Astrocyte (in vitro differentiated cells and primary cell): ENCODE measurements at regions not wholly inside any gene's neighbourhood (a gene's known extent, or its start where the extent isn't known, plus 50 kb on each side); places are given as distances from the start of the nearest gene placed in this dataset.

Experiments used
- DNase-seq: peaks from one replicate; pipeline ENCODE4 v3.0.0-alpha.2; 2010; ENCODE audit warnings: low read depth
- FAIRE-seq: peaks from 2 replicates; lab custom pipeline; 2011; peaks lifted over from hg19 to GRCh38; lab: Jason Lieb, UNC
- H2AFZ ChIP-seq: 2 replicates; pipeline ENCODE4 v1.6.0; 2012; ENCODE audit warnings: low read depth, low read length, inconsistent platforms
- H3K27ac ChIP-seq: 2 replicates; pipeline ENCODE4 v1.5.1; 2011; ENCODE audit warnings: low read depth, low read length, inconsistent platforms
- H3K27me3 ChIP-seq: 2 replicates; pipeline ENCODE4 v1.6.0; 2011; ENCODE audit warnings: low read length, inconsistent platforms; ENCODE audit not compliant: insufficient read depth
- H3K36me3 ChIP-seq: 2 replicates; pipeline ENCODE4 v1.5.1; 2011; ENCODE audit warnings: low read length, inconsistent platforms; ENCODE audit not compliant: insufficient read depth
- H3K4me1 ChIP-seq: 2 replicates; pipeline ENCODE4 v1.5.1; 2011; ENCODE audit warnings: low read length, inconsistent platforms; ENCODE audit not compliant: insufficient read depth
- H3K4me2 ChIP-seq: 2 replicates; pipeline ENCODE4 v1.6.0; 2012; ENCODE audit warnings: low read length, inconsistent platforms
- H3K4me3 ChIP-seq: 2 replicates; pipeline ENCODE4 v1.5.1; 2011; ENCODE audit warnings: low read depth, mild to moderate bottlenecking, low read length, inconsistent platforms; ENCODE audit not compliant: insufficient read depth
- H3K79me2 ChIP-seq: 2 replicates; pipeline ENCODE4 v1.6.0; 2012; ENCODE audit warnings: mild to moderate bottlenecking, low read length, inconsistent platforms; ENCODE audit not compliant: insufficient read depth
- H3K9ac ChIP-seq: 2 replicates; pipeline ENCODE4 v1.6.0; 2012; ENCODE audit warnings: mild to moderate bottlenecking, low read length, inconsistent platforms
- H3K9me3 ChIP-seq: 2 replicates; pipeline ENCODE4 v1.5.1; 2012; ENCODE audit warnings: low read depth, mild to moderate bottlenecking, low read length, inconsistent platforms; ENCODE audit not compliant: insufficient read depth
- H4K20me1 ChIP-seq: 2 replicates; pipeline ENCODE4 v1.6.0; 2012; ENCODE audit warnings: low read length, inconsistent platforms; ENCODE audit not compliant: insufficient read depth
- H3K27ac Mint-ChIP-seq: one replicate; pipeline ENCODE4 v1.8.0; 2021; ENCODE audit warnings: mild to moderate bottlenecking, mixed read lengths; ENCODE audit not compliant: unreplicated experiment
- H3K27me3 Mint-ChIP-seq: one replicate; pipeline ENCODE4 v1.8.0; 2021; ENCODE audit warnings: low read depth, mixed read lengths; ENCODE audit not compliant: unreplicated experiment
- H3K36me3 Mint-ChIP-seq: one replicate; pipeline ENCODE4 v1.8.0; 2021; ENCODE audit warnings: low read depth, mixed read lengths; ENCODE audit not compliant: unreplicated experiment
- H3K4me1 Mint-ChIP-seq: one replicate; pipeline ENCODE4 v1.8.0; 2021; ENCODE audit warnings: low read depth, mixed read lengths; ENCODE audit not compliant: unreplicated experiment
- H3K4me3 Mint-ChIP-seq: one replicate; pipeline ENCODE4 v1.8.0; 2021; ENCODE audit warnings: mild to moderate bottlenecking, moderate library complexity, mixed read lengths; ENCODE audit not compliant: unreplicated experiment
- H3K9me3 Mint-ChIP-seq: one replicate; pipeline ENCODE4 v1.8.0; 2021; ENCODE audit warnings: mild to moderate bottlenecking, mixed read lengths; ENCODE audit not compliant: unreplicated experiment
- EZH2 ChIP-seq: IDR thresholded peaks from 2 replicates; pipeline ENCODE4 v1.6.1; 2012; ENCODE audit warnings: mild to moderate bottlenecking, low read length, inconsistent platforms; ENCODE audit not compliant: insufficient read depth
- TF ChIP-seq, protein P1 (sequence below): IDR thresholded peaks from 2 replicates; pipeline ENCODE4 v1.5.1; 2011; ENCODE audit warnings: low read depth, mild to moderate bottlenecking, inconsistent platforms, low read length, moderate library complexity; ENCODE audit not compliant: insufficient read depth

DNA sequence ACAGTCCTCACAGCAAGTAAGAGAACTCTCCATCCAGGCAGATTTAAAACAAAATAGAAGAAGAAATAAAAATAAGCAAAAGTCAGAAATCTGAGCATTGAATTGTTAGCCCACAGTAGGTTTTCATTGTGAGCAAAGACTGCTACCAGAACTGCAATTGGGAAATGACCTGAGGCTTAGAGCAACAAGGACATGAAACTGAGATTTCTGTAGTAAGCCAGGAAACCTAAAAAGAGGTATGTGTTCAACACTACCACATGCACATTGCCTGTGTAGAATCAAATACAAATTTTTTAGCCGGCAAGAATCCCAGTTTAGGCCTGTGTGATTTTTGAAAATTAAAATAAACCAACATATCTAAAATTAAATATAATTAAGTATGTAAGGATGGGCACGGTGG is 928.4 kb upstream of the WWC1 start:
- Histone ChIP-seq H3K36me3 (no peaks in the 10 kb centered on the region), H3K4me3 (no peak overlapping the region), H2AFZ (no peak overlapping the region), H3K4me2 (no peak overlapping the region), H3K9ac (no peak overlapping the region), H3K9me3 (no peaks in the 10 kb centered on the region), H3K4me1 (no peaks in the 10 kb centered on the region), H3K27me3 (no peaks in the 10 kb centered on the region), H3K27ac (no peak overlapping the region), H3K79me2 (no peaks in the 10 kb centered on the region), H4K20me1 (no peaks in the 10 kb centered on the region)
- DNase-seq: no peak
- no peak overlapping the region for H3K4me3 Mint-ChIP-seq
- H3K36me3 Mint-ChIP-seq: no peaks in the 10 kb centered on the region
- TF ChIP-seq EZH2: no peak
- TF ChIP-seq, protein P1, sequence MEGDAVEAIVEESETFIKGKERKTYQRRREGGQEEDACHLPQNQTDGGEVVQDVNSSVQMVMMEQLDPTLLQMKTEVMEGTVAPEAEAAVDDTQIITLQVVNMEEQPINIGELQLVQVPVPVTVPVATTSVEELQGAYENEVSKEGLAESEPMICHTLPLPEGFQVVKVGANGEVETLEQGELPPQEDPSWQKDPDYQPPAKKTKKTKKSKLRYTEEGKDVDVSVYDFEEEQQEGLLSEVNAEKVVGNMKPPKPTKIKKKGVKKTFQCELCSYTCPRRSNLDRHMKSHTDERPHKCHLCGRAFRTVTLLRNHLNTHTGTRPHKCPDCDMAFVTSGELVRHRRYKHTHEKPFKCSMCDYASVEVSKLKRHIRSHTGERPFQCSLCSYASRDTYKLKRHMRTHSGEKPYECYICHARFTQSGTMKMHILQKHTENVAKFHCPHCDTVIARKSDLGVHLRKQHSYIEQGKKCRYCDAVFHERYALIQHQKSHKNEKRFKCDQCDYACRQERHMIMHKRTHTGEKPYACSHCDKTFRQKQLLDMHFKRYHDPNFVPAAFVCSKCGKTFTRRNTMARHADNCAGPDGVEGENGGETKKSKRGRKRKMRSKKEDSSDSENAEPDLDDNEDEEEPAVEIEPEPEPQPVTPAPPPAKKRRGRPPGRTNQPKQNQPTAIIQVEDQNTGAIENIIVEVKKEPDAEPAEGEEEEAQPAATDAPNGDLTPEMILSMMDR: no peak
- no peak for FAIRE-seq
- H3K27me3 Mint-ChIP-seq: no peaks in the 10 kb centered on the region
- H3K4me1 Mint-ChIP-seq: peaks cover 3% of the 10 kb centered on the region
- H3K27ac Mint-ChIP-seq: no peak overlapping the region
- H3K9me3 Mint-ChIP-seq: no peaks in the 10 kb centered on the region

GRCh38 chr5:167375125-167375524 is 916.3 kb upstream of the WWC1 start:
- Histone ChIP-seq H3K9ac (no peak overlapping the region), H3K79me2 (no peaks in the 10 kb centered on the region), H3K27me3 (no peaks in the 10 kb centered on the region), H2AFZ (no peak overlapping the region), H3K9me3 (no peaks in the 10 kb centered on the region), H3K27ac (no peak overlapping the region), H3K4me2 (no peak overlapping the region), H3K4me1 (no peaks in the 10 kb centered on the region), H4K20me1 (no peaks in the 10 kb centered on the region), H3K4me3 (no peak overlapping the region), H3K36me3 (no peaks in the 10 kb centered on the region)
- no peaks in the 10 kb centered on the region for H3K9me3 Mint-ChIP-seq
- FAIRE-seq (no peak), DNase-seq (no peak)
- TF ChIP-seq EZH2: no peak
- TF ChIP-seq, protein P1: no peak
- H3K27ac Mint-ChIP-seq: no peak overlapping the region
- H3K4me1 Mint-ChIP-seq: no peaks in the 10 kb centered on the region
- H3K4me3 Mint-ChIP-seq: no peak overlapping the region
- no peaks in the 10 kb centered on the region for H3K36me3 Mint-ChIP-seq
- H3K27me3 Mint-ChIP-seq: no peaks in the 10 kb centered on the region

- Histone ChIP-seq H3K4me1 (no peaks in the 10 kb centered on the region), H2AFZ (no peak overlapping the region), H3K9ac (no peak overlapping the region), H3K27ac (no peak overlapping the region), H3K4me3 (no peak overlapping the region), H3K79me2 (no peaks in the 10 kb centered on the region), H4K20me1 (no peaks in the 10 kb centered on the region), H3K27me3 (no peaks in the 10 kb centered on the region), H3K36me3 (no peaks in the 10 kb centered on the region), H3K4me2 (no peak overlapping the region), H3K9me3 (no peaks in the 10 kb centered on the region)
- Mint-ChIP-seq H3K27ac (no peak overlapping the region), H3K4me1 (no peaks in the 10 kb centered on the region), H3K36me3 (no peaks in the 10 kb centered on the region), H3K9me3 (no peaks in the 10 kb centered on the region), H3K27me3 (no peaks in the 10 kb centered on the region), H3K4me3 (no peak overlapping the region)
- DNase-seq: no peak
- FAIRE-seq: no peak
- TF ChIP-seq, protein P1: no peak
- no peak for TF ChIP-seq EZH2
Measured at GRCh38 chr5:167378894-167379723, 912.3 kb upstream of the WWC1 start.
